Activated CD8-positive, alpha-beta memory T cell treated with anti-CD3 and anti-CD28 coated beads, Interleukin-2, amount 10 ng/mL, durations not matched to agents 7 days and 5 days (primary cell): ENCODE measurements at regions not wholly inside any gene's neighbourhood (a gene's known extent, or its start where the extent isn't known, plus 50 kb on each side); places are given as distances from the start of the nearest gene placed in this dataset.

Experiments used
- ATAC-seq: fragments of 150-1000 bp; cut with Tn5 transposase; one replicate; pipeline ENCODE4 v1.10.0; 2021; ENCODE audit warnings: moderate library complexity
- CTCF ChIA-PET: fragments of 350-600 bp; sonication (Branson Sonifier 250); formaldehyde crosslinking; loops from one replicate; lab custom pipeline; 2021; ENCODE audit warnings: antibody characterized with exemption; lab: Charles Lee
- DNase-seq: peaks from one replicate; pipeline ENCODE4 v3.0.0-alpha.2; 2020
- H3K27ac Mint-ChIP-seq: one replicate; pipeline ENCODE4 v1.8.0; 2021; ENCODE audit warnings: mild to moderate bottlenecking, mixed read lengths
- H3K27me3 Mint-ChIP-seq: one replicate; pipeline ENCODE4 v1.8.0; 2021; ENCODE audit warnings: mixed read lengths
- H3K36me3 Mint-ChIP-seq: one replicate; pipeline ENCODE4 v1.8.0; 2021; ENCODE audit warnings: mild to moderate bottlenecking, mixed read lengths
- H3K4me1 Mint-ChIP-seq: one replicate; pipeline ENCODE4 v1.8.0; 2021; ENCODE audit warnings: mixed read lengths
- H3K4me3 Mint-ChIP-seq: one replicate; pipeline ENCODE4 v1.8.0; 2021; ENCODE audit warnings: mild to moderate bottlenecking, moderate library complexity, mixed read lengths
- H3K9me3 Mint-ChIP-seq: one replicate; pipeline ENCODE4 v1.8.0; 2022; ENCODE audit warnings: low read depth, mixed read lengths

- H3K4me1 Mint-ChIP-seq = no peaks in the 10 kb centered on the region
- no peak overlapping the region for H3K27ac Mint-ChIP-seq
- H3K9me3 Mint-ChIP-seq = peaks cover 18% of the 10 kb centered on the region
- ATAC-seq (no peak), DNase-seq (no peak)
- H3K27me3 Mint-ChIP-seq = no peaks in the 10 kb centered on the region
- CTCF ChIA-PET = no interaction called here
- no peak overlapping the region for H3K4me3 Mint-ChIP-seq
- H3K36me3 Mint-ChIP-seq = no peaks in the 10 kb centered on the region
Observed at GRCh38 chr3:74564560-74564959, 49.9 kb downstream of the CNTN3 start.

DNA sequence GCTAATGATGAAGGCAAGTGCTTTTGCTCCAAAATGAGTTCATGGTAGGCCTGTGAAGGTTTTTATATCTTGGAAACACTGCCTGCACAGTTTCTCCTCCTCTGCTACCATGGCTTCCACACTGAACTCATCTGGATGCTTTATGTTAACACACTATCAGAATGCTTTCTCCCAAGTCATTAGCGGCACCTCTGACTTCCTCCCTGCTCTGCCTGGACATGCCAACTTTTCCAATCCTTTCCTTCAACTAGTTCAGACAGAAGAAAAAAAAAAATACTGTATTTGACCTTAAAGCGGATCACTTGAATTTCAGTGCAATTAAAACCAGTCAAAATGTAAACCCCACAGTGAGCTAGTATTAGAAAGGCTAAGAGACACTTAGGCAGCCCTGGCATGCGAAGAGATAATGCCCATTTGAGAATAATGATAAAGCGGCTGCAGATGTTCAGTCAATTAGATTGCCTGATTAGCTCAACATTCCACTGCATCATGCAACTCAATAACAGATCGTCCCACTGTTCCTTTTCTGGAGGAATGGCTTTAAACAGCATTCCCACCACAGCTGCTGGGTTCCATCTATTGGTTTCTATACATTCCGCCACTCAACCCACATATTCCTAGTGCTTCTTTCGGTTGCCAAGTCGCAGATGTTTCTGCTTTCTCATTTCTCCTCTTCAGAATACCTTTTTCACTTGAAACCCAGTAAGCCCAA lies 51.7 kb downstream of the CNTN3 start:
- CTCF ChIA-PET = no interaction called here
- no peaks in the 10 kb centered on the region for H3K4me1 Mint-ChIP-seq

GRCh38 chr3:74561881-74562280 lies 52.6 kb downstream of the CNTN3 start:
- CTCF ChIA-PET = no interaction called here
- Mint-ChIP-seq H3K27ac (no peak overlapping the region), H3K36me3 (no peaks in the 10 kb centered on the region), H3K4me3 (no peak overlapping the region), H3K27me3 (no peaks in the 10 kb centered on the region), H3K9me3 (peaks cover 16% of the 10 kb centered on the region), H3K4me1 (no peaks in the 10 kb centered on the region)
- ATAC-seq = no peak
- DNase-seq = no peak

More for the DNA sequence above, 51.7 kb downstream of the CNTN3 start:
- H3K9me3 Mint-ChIP-seq = peaks cover 21% of the 10 kb centered on the region
- H3K4me3 Mint-ChIP-seq = no peak overlapping the region
- no peak overlapping the region for H3K27ac Mint-ChIP-seq
- ATAC-seq = no peak
- no peaks in the 10 kb centered on the region for H3K36me3 Mint-ChIP-seq
- DNase-seq = no peak
- no peaks in the 10 kb centered on the region for H3K27me3 Mint-ChIP-seq

DNA sequence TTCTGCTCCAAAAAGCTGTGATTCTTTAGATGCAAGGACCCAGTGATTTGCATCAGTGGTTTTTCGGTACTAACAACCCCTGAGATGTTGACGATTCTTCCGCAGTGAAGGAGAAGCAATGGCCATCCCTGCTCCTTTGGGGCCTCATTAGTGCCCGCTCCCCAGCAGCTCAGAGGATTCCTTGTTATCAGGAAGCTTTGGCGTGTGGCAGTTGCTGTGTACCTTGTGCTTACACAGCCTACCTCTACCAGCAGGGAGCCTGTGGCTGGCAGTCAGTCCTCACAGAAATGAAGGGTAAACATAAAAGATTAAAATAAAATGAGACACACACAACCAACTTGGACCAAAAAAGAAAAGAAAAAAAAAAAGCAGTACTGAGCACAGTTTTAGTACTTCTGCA lies 55.2 kb downstream of the CNTN3 start:
- H3K27ac Mint-ChIP-seq = no peak overlapping the region
- no peak for DNase-seq
- H3K9me3 Mint-ChIP-seq = peaks cover 10% of the 10 kb centered on the region
- no peaks in the 10 kb centered on the region for H3K36me3 Mint-ChIP-seq
- no peak for ATAC-seq
- no peaks in the 10 kb centered on the region for H3K4me1 Mint-ChIP-seq
- H3K4me3 Mint-ChIP-seq = no peak overlapping the region
- CTCF ChIA-PET = no interaction called here
- H3K27me3 Mint-ChIP-seq = no peaks in the 10 kb centered on the region

GRCh38 chr3:74550686-74551085 lies 63.8 kb downstream of the CNTN3 start:
- Mint-ChIP-seq H3K9me3 (peaks cover 19% of the 10 kb centered on the region), H3K4me3 (no peak overlapping the region), H3K27ac (no peak overlapping the region), H3K27me3 (no peaks in the 10 kb centered on the region), H3K4me1 (no peaks in the 10 kb centered on the region), H3K36me3 (no peaks in the 10 kb centered on the region)
- DNase-seq (no peak), ATAC-seq (no peak)
- CTCF ChIA-PET = no interaction called here

DNA sequence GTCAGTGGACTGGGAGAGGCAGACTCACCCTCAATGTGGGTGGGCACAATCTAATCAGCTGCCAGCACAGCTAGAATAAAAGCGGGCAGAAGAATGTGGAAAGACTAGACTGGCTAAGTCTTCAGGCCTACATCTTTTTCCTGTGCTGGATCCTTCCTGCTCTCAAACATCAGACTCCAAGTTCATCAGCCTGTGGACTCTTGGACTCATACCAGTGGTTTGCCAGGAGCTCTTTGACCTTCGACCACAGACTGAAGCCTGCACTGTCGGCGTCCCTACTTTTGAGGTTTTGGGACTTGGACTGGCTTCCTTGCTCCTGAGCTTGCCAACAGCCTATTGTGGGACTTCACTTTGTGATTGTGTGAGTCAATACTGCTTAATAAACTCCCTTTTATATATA lies 68.0 kb downstream of the CNTN3 start:
- Mint-ChIP-seq H3K36me3 (no peaks in the 10 kb centered on the region), H3K9me3 (peaks cover 19% of the 10 kb centered on the region), H3K4me3 (no peak overlapping the region), H3K27me3 (no peaks in the 10 kb centered on the region), H3K4me1 (no peaks in the 10 kb centered on the region), H3K27ac (no peak overlapping the region)
- DNase-seq (no peak), ATAC-seq (no peak)
- CTCF ChIA-PET = no interaction called here

GRCh38 chr3:74542441-74542840 lies 72.0 kb downstream of the CNTN3 start:
- Mint-ChIP-seq H3K36me3 (no peaks in the 10 kb centered on the region), H3K27ac (no peak overlapping the region), H3K9me3 (peaks cover 14% of the 10 kb centered on the region)

DNA sequence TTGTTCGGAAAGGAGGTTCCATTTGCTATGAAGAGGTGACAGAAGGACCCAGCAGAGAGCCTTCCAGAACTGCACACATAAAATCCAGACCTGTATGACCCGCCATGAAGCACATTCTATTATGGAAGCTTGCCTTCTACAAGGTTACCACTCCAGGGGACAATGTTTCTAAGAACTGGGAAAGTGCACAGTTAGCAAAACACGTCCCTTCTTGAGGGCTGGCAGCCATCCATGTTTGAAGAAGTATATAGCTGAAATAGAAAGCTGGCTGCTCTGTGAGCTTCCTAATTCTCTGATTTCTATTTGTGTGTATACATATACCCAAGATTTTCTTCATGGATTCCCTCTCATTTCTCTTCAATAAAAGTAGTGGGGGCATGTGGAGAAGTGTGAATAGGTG lies 74.6 kb downstream of the CNTN3 start:
- Mint-ChIP-seq H3K4me3 (no peak overlapping the region), H3K27ac (no peak overlapping the region), H3K9me3 (peaks cover 8% of the 10 kb centered on the region), H3K36me3 (no peaks in the 10 kb centered on the region), H3K27me3 (no peaks in the 10 kb centered on the region), H3K4me1 (no peaks in the 10 kb centered on the region)
- CTCF ChIA-PET = no interaction called here
- DNase-seq (no peak), ATAC-seq (no peak)

More at GRCh38 chr3:74542441-74542840, 72.0 kb downstream of the CNTN3 start:
- CTCF ChIA-PET = no interaction called here
- no peak overlapping the region for H3K4me3 Mint-ChIP-seq
- H3K27me3 Mint-ChIP-seq = no peaks in the 10 kb centered on the region
- ATAC-seq (no peak), DNase-seq (no peak)
- H3K4me1 Mint-ChIP-seq = no peaks in the 10 kb centered on the region

DNA sequence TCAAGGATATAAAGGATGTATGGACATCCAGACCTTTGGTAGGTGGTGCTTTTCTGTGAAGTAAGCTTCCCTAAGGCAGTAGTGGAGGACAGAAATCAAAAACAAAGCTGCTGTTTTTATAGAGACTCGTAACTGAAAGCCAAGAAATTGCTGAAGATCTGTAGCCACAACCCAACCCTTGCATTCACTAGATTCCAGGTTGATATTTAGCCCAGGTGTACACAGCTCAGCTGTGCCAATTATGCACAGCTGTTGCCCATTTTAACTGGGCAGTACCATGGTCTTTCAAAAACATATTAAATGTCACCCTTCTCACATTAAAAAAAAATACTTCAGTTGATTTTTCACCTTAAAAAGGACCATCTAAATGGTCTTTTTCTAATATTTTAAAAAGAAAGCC lies 75.8 kb downstream of the CNTN3 start:
- Mint-ChIP-seq H3K4me3 (no peak overlapping the region), H3K4me1 (no peaks in the 10 kb centered on the region), H3K27me3 (no peaks in the 10 kb centered on the region), H3K9me3 (peaks cover 4% of the 10 kb centered on the region), H3K36me3 (no peaks in the 10 kb centered on the region), H3K27ac (no peak overlapping the region)
- CTCF ChIA-PET = no interaction called here
- DNase-seq (no peak), ATAC-seq (no peak)

- Mint-ChIP-seq H3K9me3 (peaks cover 4% of the 10 kb centered on the region), H3K36me3 (no peaks in the 10 kb centered on the region), H3K4me3 (no peak overlapping the region), H3K4me1 (no peaks in the 10 kb centered on the region), H3K27me3 (no peaks in the 10 kb centered on the region), H3K27ac (no peak overlapping the region)
- ATAC-seq = no peak
- no peak for DNase-seq
- CTCF ChIA-PET = no interaction called here
Observed at GRCh38 chr3:74537857-74538256, 76.6 kb downstream of the CNTN3 start.

- Mint-ChIP-seq H3K27ac (no peak overlapping the region), H3K9me3 (peaks cover 4% of the 10 kb centered on the region), H3K4me3 (no peak overlapping the region), H3K4me1 (no peaks in the 10 kb centered on the region), H3K27me3 (no peaks in the 10 kb centered on the region), H3K36me3 (no peaks in the 10 kb centered on the region)
- DNase-seq (no peak), ATAC-seq (no peak)
- CTCF ChIA-PET = no interaction called here
Observed at GRCh38 chr3:74537164-74537563, 77.3 kb downstream of the CNTN3 start.

DNA sequence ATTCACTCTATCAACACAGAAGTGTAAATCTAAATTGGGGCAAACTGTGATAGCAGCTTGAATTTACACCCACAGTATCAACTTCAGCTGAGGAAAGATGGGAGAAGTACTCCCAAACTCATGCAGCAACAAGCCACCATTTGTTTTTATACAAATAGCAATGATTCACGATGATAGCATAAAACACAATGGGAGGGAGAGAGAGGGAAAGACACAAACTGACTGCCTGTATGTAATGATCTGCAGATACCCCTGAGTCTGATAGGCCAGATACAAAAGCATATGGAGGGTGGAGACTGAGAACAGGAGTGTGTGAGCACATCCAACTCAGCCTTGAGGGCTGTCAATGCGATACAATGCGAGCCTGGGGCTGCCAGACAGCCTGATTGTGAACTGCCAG lies 79.2 kb downstream of the CNTN3 start:
- Mint-ChIP-seq H3K4me1 (no peaks in the 10 kb centered on the region), H3K4me3 (no peak overlapping the region), H3K9me3 (peaks cover 5% of the 10 kb centered on the region), H3K27ac (no peak overlapping the region), H3K36me3 (no peaks in the 10 kb centered on the region), H3K27me3 (no peaks in the 10 kb centered on the region)
- CTCF ChIA-PET = no interaction called here
- ATAC-seq (no peak), DNase-seq (no peak)

DNA sequence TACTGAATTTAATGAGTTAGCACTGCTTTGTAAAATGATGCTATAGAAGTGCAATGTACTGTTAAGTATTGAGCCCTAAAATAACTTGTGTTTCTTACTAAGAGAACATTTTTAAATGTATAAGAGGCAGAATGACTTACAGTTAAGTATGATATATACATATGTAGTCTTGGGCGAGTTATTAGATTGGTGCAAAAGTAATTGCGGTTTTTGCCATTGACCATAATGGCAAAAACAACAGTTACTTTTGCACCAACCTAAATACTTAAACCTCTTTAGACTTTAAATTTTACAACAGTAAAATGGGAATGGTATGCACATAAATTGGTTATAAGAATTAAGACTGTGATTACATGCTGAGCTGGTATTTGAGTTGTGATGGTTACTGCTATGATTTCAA lies 79.8 kb downstream of the CNTN3 start:
- Mint-ChIP-seq H3K36me3 (no peaks in the 10 kb centered on the region), H3K27me3 (no peaks in the 10 kb centered on the region), H3K4me3 (no peak overlapping the region), H3K9me3 (peaks cover 5% of the 10 kb centered on the region), H3K27ac (no peak overlapping the region), H3K4me1 (no peaks in the 10 kb centered on the region)
- DNase-seq (no peak), ATAC-seq (no peak)
- CTCF ChIA-PET = no interaction called here

DNA sequence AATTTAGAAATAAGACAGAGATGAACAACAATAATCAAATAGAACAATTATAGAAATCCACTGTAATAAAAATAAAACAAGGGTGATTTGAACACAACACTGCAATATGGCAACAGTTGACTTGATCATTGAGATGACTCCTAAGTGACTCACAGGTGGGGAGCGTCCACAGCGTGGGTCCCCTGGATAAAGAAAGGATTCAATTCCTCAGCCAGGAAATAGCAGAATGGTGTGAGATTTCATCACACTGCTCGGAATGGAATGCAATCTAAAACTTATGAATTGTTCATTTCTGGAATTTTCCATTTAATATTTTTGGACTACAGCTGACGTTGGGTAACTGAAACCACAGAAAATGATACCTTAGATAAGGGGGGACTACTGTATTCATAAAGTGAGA lies 82.0 kb downstream of the CNTN3 start:
- no peaks in the 10 kb centered on the region for H3K27me3 Mint-ChIP-seq
- DNase-seq = no peak
- ATAC-seq = no peak
- no peak overlapping the region for H3K27ac Mint-ChIP-seq
- H3K9me3 Mint-ChIP-seq = peaks cover 5% of the 10 kb centered on the region
- no peak overlapping the region for H3K4me3 Mint-ChIP-seq
- no peaks in the 10 kb centered on the region for H3K4me1 Mint-ChIP-seq
- CTCF ChIA-PET = no interaction called here
- no peaks in the 10 kb centered on the region for H3K36me3 Mint-ChIP-seq

DNA sequence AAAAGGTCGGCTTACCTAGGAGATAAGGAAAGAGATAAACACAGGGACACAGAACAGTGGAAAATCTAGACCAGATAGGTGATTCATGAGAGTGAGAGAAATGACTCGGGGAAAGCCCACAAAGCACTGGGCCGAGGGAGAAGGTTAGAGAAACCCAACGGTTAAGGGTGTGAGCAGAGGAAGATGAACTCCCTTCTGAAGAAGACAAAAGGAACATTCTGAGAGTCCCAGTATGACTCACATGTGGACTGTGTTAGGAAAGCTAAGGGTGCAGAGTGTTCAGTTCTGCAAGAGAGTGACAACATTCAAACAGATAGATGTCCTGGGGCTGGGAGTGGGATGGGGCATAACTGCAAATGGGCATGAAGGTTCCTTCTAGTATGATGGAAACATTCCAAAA lies 83.0 kb downstream of the CNTN3 start:
- Mint-ChIP-seq H3K36me3 (no peaks in the 10 kb centered on the region), H3K4me1 (no peaks in the 10 kb centered on the region), H3K27me3 (no peaks in the 10 kb centered on the region), H3K9me3 (peaks cover 5% of the 10 kb centered on the region), H3K4me3 (no peak overlapping the region), H3K27ac (no peak overlapping the region)
- DNase-seq (no peak), ATAC-seq (no peak)
- CTCF ChIA-PET = no interaction called here
